ENCODE measurements at regions not wholly inside any gene's neighbourhood (a gene's known extent, or its start where the extent isn't known, plus 50 kb on each side); places are given as distances from the start of the nearest gene placed in this dataset.
"Not testable (repeated sequence)": the region's sequence is repeated elsewhere in the genome, so short reads cannot be mapped to it uniquely, and the experiment has no call there.

DNA sequence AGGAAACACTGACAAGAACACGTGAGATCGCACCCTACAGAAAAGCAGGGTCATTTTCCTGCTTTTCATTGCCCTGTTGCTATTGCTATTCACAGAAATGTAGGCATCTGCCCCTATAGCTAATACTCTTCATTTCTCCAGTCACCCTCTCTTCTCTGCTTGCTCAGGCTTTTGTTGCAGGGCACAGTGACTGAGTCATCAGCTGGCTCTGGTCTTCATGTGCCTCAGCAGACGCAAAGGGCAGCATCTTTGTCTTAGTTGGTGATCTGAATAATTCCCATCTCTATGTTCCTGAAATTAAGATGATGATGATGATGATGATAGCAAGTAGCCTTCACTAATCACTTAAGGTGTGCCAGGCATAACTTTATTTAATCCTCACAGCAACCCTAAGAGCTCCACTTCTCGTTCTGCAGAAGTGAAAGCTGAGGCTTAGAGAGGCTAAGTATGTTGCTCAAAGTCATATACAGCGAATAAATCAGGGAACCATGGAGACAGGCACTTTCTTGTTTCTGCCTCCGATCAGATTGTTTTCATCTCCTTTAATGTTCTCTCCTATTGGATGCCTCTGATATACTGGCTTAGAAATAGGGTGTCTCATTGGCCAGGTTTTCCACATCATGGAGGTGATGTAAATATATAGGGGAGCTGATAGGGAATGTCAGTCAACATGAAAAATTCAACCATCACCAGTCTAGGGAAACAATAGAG lies 133.0 kb upstream of the STK32A start:
- TF ChIP-seq, protein P1, sequence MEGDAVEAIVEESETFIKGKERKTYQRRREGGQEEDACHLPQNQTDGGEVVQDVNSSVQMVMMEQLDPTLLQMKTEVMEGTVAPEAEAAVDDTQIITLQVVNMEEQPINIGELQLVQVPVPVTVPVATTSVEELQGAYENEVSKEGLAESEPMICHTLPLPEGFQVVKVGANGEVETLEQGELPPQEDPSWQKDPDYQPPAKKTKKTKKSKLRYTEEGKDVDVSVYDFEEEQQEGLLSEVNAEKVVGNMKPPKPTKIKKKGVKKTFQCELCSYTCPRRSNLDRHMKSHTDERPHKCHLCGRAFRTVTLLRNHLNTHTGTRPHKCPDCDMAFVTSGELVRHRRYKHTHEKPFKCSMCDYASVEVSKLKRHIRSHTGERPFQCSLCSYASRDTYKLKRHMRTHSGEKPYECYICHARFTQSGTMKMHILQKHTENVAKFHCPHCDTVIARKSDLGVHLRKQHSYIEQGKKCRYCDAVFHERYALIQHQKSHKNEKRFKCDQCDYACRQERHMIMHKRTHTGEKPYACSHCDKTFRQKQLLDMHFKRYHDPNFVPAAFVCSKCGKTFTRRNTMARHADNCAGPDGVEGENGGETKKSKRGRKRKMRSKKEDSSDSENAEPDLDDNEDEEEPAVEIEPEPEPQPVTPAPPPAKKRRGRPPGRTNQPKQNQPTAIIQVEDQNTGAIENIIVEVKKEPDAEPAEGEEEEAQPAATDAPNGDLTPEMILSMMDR (IDR thresholded peaks at IDR 0.05; ENCODE audit: control insufficient read depth, insufficient read depth, low read depth, low read length, missing control alignments), result no peak
- H3K4me3 ChIP-seq (ENCODE audit: control insufficient read depth, low read depth, low read length), result no peak overlapping the region
- DNase-seq (ENCODE audit: low read depth), result no peak

DNA sequence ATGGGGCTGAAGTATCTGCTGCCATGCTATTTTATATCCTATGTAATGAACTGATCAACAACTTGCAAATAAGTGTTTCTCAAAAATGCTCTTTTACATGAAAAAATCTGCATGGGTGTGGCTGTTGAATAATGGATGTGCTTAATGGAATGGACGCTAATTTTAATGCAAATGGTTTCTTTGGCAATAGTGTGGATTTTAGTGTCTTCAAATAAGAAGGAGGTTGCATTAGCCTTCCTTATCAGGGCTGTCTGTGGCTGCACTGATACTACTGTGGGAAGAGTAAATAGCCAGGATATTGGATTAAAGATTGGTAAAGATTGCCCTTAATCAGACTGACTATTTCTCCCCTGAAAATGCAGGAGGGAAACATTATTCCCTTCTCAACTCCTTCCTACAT lies 121.9 kb upstream of the STK32A start:
- H3K4me3 ChIP-seq (ENCODE audit: control insufficient read depth, low read depth, low read length), result no peak overlapping the region
- DNase-seq (ENCODE audit: low read depth), result no peak
- TF ChIP-seq, protein P1 (IDR thresholded peaks at IDR 0.05; ENCODE audit: control insufficient read depth, insufficient read depth, low read depth, low read length, missing control alignments), result no peak

DNA sequence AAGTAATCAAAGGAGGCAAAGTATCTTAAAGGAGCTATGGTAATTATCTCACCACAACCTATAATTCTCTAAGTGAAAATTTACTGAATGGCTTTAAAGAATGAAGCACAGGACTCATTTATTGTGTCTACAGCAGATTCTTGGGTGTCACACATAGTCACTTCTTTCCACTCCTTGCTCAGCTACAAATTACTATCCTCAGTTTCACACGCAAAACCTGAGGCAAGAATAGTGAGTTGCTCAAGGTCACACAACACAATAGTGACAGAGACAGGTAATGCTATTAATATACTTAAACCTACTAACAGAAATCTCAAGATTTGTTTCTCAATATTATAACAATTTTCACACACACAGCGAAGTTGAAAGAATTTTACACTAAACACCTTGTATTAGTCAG lies 120.9 kb upstream of the STK32A start:
- DNase-seq (ENCODE audit: low read depth), result no peak
- no peak overlapping the region for H3K4me3 ChIP-seq (ENCODE audit: control insufficient read depth, low read depth, low read length)
- TF ChIP-seq, protein P1 (IDR thresholded peaks at IDR 0.05; ENCODE audit: control insufficient read depth, insufficient read depth, low read depth, low read length, missing control alignments), result no peak

DNA sequence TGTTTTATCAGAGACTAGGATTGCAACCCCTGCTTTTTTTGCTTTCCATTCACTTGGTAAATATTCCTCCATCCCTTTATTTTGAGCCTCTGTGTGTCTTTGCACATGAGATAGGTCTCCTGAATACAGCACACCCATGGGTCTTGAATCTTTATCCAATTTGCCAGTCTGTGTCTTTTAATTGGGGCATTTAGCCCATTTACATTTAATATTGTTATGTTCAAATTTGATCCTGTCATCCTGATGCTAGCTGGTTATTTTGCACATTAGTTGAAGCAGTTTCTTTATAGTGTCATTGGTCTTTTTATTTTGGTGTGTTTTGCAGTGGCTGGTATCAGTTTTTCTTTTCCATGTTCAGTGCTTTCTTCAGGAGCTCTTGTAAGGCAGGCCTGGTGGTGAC lies 95.1 kb upstream of the STK32A start:
- not testable (repeated sequence) for H3K4me3 ChIP-seq (ENCODE audit: control insufficient read depth, low read depth, low read length); DNase-seq (ENCODE audit: low read depth)

DNA sequence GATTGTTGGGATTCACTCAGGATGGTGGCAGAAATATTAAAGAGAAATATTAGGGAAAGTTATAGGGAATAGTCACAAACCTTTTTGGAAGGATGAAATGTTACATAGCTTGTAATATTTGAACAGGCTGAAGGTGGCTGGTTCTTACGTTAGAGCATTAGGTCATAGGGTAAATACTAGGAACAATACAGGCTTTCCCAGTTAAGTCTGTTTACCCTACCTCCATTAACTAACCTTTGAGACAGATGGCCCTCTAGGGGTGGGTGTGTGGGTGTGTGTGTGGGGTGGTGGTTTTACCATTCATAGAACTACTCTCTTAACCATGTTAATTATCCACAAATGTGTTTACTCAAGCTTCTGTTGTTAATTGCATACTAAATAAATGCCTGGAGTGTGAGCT lies 94.3 kb upstream of the STK32A start:
- no peak for DNase-seq (ENCODE audit: low read depth)
- TF ChIP-seq, protein P1 (IDR thresholded peaks at IDR 0.05; ENCODE audit: control insufficient read depth, insufficient read depth, low read depth, low read length, missing control alignments), result no peak
- no peak overlapping the region for H3K4me3 ChIP-seq (ENCODE audit: control insufficient read depth, low read depth, low read length)

DNA sequence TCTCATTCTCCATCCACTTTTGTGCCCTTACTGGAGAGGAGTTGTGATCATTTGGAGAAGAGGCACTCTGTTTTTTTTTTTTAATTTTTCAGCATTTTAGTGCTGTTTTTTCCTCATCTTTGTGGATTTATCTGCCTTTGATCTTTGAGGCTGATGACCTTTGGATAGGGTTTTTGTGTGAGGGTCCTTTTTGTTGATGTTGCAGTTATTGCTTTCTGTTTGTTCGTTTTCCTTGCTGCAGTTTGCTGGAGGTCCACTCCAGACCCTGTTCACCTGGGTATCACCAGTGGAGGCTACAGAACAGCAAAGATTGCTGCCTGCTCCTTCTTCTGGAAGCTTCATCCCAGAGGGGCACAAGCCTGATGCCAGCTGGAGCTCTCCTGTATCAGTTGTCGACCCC lies 93.2 kb upstream of the STK32A start:
- not testable (repeated sequence) for DNase-seq (ENCODE audit: low read depth); H3K4me3 ChIP-seq (ENCODE audit: control insufficient read depth, low read depth, low read length)

DNA sequence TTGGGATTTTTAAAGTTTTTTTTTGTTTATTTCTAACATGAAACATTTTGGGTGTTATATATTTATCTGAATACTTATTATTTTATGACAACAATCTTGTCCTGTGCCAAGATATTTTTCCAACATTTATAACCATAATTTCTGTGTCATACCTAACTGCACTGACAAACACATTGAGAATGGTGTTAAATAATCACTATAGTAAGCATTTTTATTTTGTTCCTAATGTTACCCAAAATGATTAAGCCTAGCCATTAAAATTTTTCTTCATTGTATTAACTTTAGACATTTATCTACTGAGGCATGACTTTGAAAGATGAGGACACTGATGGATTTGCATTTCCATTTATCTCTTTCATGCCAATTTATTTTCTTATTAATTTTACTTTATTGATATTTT lies 91.6 kb upstream of the STK32A start:
- no peak overlapping the region for H3K4me3 ChIP-seq (ENCODE audit: control insufficient read depth, low read depth, low read length)
- no peak for DNase-seq (ENCODE audit: low read depth)
- TF ChIP-seq, protein P1 (IDR thresholded peaks at IDR 0.05; ENCODE audit: control insufficient read depth, insufficient read depth, low read depth, low read length, missing control alignments), result no peak

DNA sequence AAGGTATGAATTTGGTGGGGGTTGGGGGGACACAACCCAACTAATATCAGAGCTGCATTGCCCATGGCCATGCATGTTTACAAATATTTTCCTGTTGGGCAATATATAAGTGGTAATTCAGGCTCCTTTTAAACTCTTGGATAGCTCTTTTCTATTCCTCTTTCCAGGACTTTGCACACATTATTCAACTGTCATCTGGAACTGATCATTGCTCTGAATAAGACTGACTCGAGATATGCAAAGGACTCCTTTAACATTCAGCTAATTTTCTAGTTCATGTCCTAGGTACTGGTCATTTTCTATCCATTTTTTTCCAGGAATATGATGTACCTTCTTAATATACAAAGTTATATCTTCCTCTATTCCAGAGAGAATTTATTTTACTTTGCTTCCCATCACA lies 89.5 kb upstream of the STK32A start:
- TF ChIP-seq, protein P1 (IDR thresholded peaks at IDR 0.05; ENCODE audit: control insufficient read depth, insufficient read depth, low read depth, low read length, missing control alignments), result no peak
- no peak overlapping the region for H3K4me3 ChIP-seq (ENCODE audit: control insufficient read depth, low read depth, low read length)
- no peak for DNase-seq (ENCODE audit: low read depth)
